Hepatocyte (in vitro differentiated cells): ENCODE measurements at regions not wholly inside any gene's neighbourhood (a gene's known extent, or its start where the extent isn't known, plus 50 kb on each side); places are given as distances from the start of the nearest gene placed in this dataset.

Experiments
- DNase-seq: peaks from one replicate; pipeline ENCODE4 v3.0.0-alpha.2; 2016; ENCODE audit warnings: low spot score
- H2AFZ ChIP-seq: fragments of 200-600 bp; sonication (generic); 2 replicates; pipeline ENCODE4 v1.6.0; 2016; ENCODE audit warnings: antibody characterized with exemption, mild to moderate bottlenecking
- H3K27ac ChIP-seq: fragments of 200-600 bp; sonication (generic); 2 replicates; pipeline ENCODE4 v1.5.1; 2016; ENCODE audit warnings: mild to moderate bottlenecking
- H3K27me3 ChIP-seq: fragments of 200-600 bp; sonication (generic); 2 replicates; pipeline ENCODE4 v1.6.1; 2016
- H3K36me3 ChIP-seq: fragments of 200-600 bp; sonication (generic); replicated peaks from 2 replicates; pipeline ENCODE4 v1.5.1; 2016; ENCODE audit warnings: low read depth; ENCODE audit not compliant: insufficient read depth
- H3K4me1 ChIP-seq: fragments of 200-600 bp; sonication (generic); 2 replicates; pipeline ENCODE4 v1.5.1; 2016; ENCODE audit warnings: mild to moderate bottlenecking, moderate library complexity; ENCODE audit not compliant: insufficient read depth
- H3K4me2 ChIP-seq: fragments of 200-600 bp; sonication (generic); 2 replicates; pipeline ENCODE4 v1.6.0; 2016
- H3K4me3 ChIP-seq: fragments of 200-600 bp; sonication (generic); 2 replicates; pipeline ENCODE4 v1.5.1; 2016; ENCODE audit warnings: mild to moderate bottlenecking
- H3K79me2 ChIP-seq: fragments of 200-600 bp; sonication (generic); 2 replicates; pipeline ENCODE4 v1.6.0; 2017; ENCODE audit warnings: mild to moderate bottlenecking
- H3K9me2 ChIP-seq: fragments of 200-600 bp; sonication (generic); replicated peaks from 2 replicates; pipeline ENCODE4 v1.6.0; 2017; ENCODE audit warnings: mild to moderate bottlenecking; ENCODE audit not compliant: insufficient read depth
- H3K9me3 ChIP-seq: fragments of 200-600 bp; sonication (generic); 2 replicates; pipeline ENCODE4 v1.5.1; 2016; ENCODE audit warnings: low read depth, mild to moderate bottlenecking
- H4K20me1 ChIP-seq: fragments of 200-600 bp; sonication (generic); 2 replicates; pipeline ENCODE4 v1.6.0; 2016; ENCODE audit warnings: mild to moderate bottlenecking; ENCODE audit not compliant: insufficient read depth, poor library complexity, severe bottlenecking
- EZH2 ChIP-seq: fragments of 200-600 bp; sonication (generic); IDR thresholded peaks from 2 replicates; pipeline ENCODE4 v1.6.1; 2016; ENCODE audit warnings: antibody characterized with exemption, mild to moderate bottlenecking, borderline replicate concordance
- EZH2phosphoT487 ChIP-seq: fragments of 200-600 bp; sonication (generic); IDR thresholded peaks from one replicate; pipeline ENCODE4 v1.6.1; 2018; ENCODE audit warnings: antibody characterized with exemption, mild to moderate bottlenecking, low read depth, moderate library complexity; ENCODE audit not compliant: unreplicated experiment, severe bottlenecking
- WGBS: methylation state at CpG from one replicate; pipeline ENCODE4 v1.1.6; 2016; ENCODE audit warnings: low lambda C conversion rate; ENCODE audit errors: missing lambda C conversion rate; 5-methylcytosine and 5-hydroxymethylcytosine counted together
- TF ChIP-seq, protein P1 (sequence below): fragments of 200-600 bp; sonication (generic); IDR thresholded peaks from 2 replicates; pipeline ENCODE4 v1.5.1; 2016; ENCODE audit warnings: antibody characterized with exemption, mild to moderate bottlenecking; ENCODE audit not compliant: poor library complexity

DNA sequence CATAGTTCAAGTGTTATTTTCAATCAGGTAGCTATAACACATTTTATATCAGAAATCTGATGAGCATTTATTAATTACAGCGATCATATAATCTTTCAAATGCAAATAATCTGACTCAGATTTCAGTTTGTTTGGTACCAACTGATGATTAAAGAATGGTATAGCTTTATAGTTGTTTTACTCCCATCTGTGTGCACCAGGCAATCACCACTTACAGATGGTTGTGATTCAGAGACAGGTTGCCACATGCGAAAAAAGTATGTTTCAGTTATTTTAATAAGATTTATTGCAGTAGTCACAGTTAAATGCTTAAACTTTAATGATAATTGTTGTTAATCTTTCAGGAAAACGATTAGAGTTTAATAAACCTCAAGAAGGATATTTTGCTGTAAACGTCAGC lies 155.1 kb upstream of the ARRDC3 start:
- Histone ChIP-seq H3K79me2 (no peaks in the 10 kb centered on the region), H3K9me3 (no peaks in the 10 kb centered on the region), H4K20me1 (no peaks in the 10 kb centered on the region), H3K36me3 (no peaks in the 10 kb centered on the region), H2AFZ (no peak overlapping the region), H3K27ac (no peak overlapping the region), H3K27me3 (no peaks in the 10 kb centered on the region), H3K9me2 (no peaks in the 10 kb centered on the region), H3K4me3 (no peak overlapping the region), H3K4me1 (no peaks in the 10 kb centered on the region), H3K4me2 (no peak overlapping the region)
- no peak for DNase-seq
- WGBS, result 65% methylated on average over 4 of the region's 4 CpGs
- TF ChIP-seq, protein P1, sequence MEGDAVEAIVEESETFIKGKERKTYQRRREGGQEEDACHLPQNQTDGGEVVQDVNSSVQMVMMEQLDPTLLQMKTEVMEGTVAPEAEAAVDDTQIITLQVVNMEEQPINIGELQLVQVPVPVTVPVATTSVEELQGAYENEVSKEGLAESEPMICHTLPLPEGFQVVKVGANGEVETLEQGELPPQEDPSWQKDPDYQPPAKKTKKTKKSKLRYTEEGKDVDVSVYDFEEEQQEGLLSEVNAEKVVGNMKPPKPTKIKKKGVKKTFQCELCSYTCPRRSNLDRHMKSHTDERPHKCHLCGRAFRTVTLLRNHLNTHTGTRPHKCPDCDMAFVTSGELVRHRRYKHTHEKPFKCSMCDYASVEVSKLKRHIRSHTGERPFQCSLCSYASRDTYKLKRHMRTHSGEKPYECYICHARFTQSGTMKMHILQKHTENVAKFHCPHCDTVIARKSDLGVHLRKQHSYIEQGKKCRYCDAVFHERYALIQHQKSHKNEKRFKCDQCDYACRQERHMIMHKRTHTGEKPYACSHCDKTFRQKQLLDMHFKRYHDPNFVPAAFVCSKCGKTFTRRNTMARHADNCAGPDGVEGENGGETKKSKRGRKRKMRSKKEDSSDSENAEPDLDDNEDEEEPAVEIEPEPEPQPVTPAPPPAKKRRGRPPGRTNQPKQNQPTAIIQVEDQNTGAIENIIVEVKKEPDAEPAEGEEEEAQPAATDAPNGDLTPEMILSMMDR, result no peak
- TF ChIP-seq EZH2phosphoT487, result no peak
- TF ChIP-seq EZH2, result no peak

GRCh38 chr5:91535499-91535898 lies 152.4 kb upstream of the ARRDC3 start:
- Histone ChIP-seq H3K36me3 (no peaks in the 10 kb centered on the region), H3K27me3 (no peaks in the 10 kb centered on the region), H3K4me3 (no peak overlapping the region), H3K4me2 (no peak overlapping the region), H3K27ac (no peak overlapping the region), H3K79me2 (no peaks in the 10 kb centered on the region), H3K9me2 (no peaks in the 10 kb centered on the region), H4K20me1 (no peaks in the 10 kb centered on the region), H2AFZ (no peak overlapping the region), H3K9me3 (no peaks in the 10 kb centered on the region), H3K4me1 (no peaks in the 10 kb centered on the region)
- WGBS, result 49% methylated on average over 2 of the region's 2 CpGs
- no peak for DNase-seq
- TF ChIP-seq EZH2phosphoT487, result no peak
- TF ChIP-seq EZH2, result no peak
- TF ChIP-seq, protein P1, result no peak

DNA sequence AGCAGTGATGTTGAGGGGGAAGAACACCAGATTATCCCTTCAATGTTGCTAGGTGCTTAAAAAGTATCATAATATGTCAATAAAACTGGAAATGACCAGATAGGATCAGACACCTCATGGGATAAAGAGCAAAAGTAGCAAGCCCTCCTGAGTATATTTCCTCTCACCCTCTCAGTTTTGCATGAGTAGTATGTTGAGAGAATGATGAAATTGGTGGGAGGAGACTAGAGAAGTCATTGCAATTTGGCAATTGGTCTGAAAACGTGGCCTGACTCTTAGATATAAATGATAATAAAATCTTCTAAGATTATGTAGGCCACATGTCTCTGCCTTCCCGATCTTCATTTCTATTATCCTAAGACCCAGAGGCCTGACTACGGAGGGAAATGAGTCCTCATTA lies 151.2 kb upstream of the ARRDC3 start:
- H3K4me2 ChIP-seq, result no peak overlapping the region
- H3K79me2 ChIP-seq, result no peaks in the 10 kb centered on the region
- H3K9me2 ChIP-seq, result no peaks in the 10 kb centered on the region
- TF ChIP-seq, protein P1, result no peak
- TF ChIP-seq EZH2phosphoT487, result no peak
- TF ChIP-seq EZH2, result no peak
- no peak overlapping the region for H3K4me3 ChIP-seq
- no peak overlapping the region for H2AFZ ChIP-seq
- 91% methylated on average over 3 of the region's 3 CpGs for WGBS
- DNase-seq, result no peak
- no peaks in the 10 kb centered on the region for H3K9me3 ChIP-seq
- no peaks in the 10 kb centered on the region for H3K4me1 ChIP-seq
- no peaks in the 10 kb centered on the region for H3K36me3 ChIP-seq
- H3K27me3 ChIP-seq, result no peaks in the 10 kb centered on the region
- no peaks in the 10 kb centered on the region for H4K20me1 ChIP-seq
- H3K27ac ChIP-seq, result no peak overlapping the region

GRCh38 chr5:91532779-91533178 lies 149.7 kb upstream of the ARRDC3 start:
- 91% methylated on average over 1 of the region's 1 CpG for WGBS

More at GRCh38 chr5:91532779-91533178, 149.7 kb upstream of the ARRDC3 start:
- Histone ChIP-seq H4K20me1 (no peaks in the 10 kb centered on the region), H3K4me2 (no peak overlapping the region), H3K27ac (no peak overlapping the region), H3K9me3 (no peaks in the 10 kb centered on the region), H3K4me3 (no peak overlapping the region), H3K79me2 (no peaks in the 10 kb centered on the region), H3K4me1 (no peaks in the 10 kb centered on the region), H3K27me3 (no peaks in the 10 kb centered on the region), H3K9me2 (no peaks in the 10 kb centered on the region), H2AFZ (no peak overlapping the region), H3K36me3 (no peaks in the 10 kb centered on the region)
- no peak for DNase-seq
- TF ChIP-seq EZH2phosphoT487 (no peak), EZH2 (no peak)
- TF ChIP-seq, protein P1, result no peak
